ENCODE measurements at regions not wholly inside any gene's neighbourhood (a gene's known extent, or its start where the extent isn't known, plus 50 kb on each side); places are given as distances from the start of the nearest gene placed in this dataset.

- TF ChIP-seq, protein P1, sequence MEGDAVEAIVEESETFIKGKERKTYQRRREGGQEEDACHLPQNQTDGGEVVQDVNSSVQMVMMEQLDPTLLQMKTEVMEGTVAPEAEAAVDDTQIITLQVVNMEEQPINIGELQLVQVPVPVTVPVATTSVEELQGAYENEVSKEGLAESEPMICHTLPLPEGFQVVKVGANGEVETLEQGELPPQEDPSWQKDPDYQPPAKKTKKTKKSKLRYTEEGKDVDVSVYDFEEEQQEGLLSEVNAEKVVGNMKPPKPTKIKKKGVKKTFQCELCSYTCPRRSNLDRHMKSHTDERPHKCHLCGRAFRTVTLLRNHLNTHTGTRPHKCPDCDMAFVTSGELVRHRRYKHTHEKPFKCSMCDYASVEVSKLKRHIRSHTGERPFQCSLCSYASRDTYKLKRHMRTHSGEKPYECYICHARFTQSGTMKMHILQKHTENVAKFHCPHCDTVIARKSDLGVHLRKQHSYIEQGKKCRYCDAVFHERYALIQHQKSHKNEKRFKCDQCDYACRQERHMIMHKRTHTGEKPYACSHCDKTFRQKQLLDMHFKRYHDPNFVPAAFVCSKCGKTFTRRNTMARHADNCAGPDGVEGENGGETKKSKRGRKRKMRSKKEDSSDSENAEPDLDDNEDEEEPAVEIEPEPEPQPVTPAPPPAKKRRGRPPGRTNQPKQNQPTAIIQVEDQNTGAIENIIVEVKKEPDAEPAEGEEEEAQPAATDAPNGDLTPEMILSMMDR (conservative IDR thresholded peaks at IDR 0.05; ENCODE audit: low read depth, low read length): no peak
- TF ChIP-seq EZH2 (IDR thresholded peaks at IDR 0.05; ENCODE audit: borderline replicate concordance, low read depth, low read length, poor library complexity, severe bottlenecking): no peak
Measured at GRCh38 chr11:109093354-109093753, 328.6 kb upstream of the C11orf87 start.

All from A673 (cell line).